ENCODE measurements at regions not wholly inside any gene's neighbourhood (a gene's known extent, or its start where the extent isn't known, plus 50 kb on each side); places are given as distances from the start of the nearest gene placed in this dataset.

DNA sequence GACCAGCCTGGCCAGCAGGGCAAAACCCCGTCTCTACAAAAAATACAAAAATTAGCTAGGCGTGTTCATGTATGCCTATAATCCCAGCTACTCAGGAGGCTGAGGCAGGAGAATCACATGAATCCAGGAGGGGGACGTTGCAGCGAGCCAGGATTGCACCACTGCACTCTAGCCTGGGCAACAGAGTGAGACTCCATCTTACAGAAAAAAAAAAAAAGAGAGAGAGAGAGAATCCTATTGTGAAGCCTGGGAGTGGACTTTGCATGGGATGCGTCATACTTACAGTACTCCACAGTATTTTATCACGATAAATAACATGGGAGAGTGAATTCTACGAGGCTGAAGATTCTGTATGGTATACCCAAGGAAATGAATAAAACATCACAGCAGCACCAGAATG, 139.6 kb downstream of the AASDH start:
- no peak for TF ChIP-seq POLR2AphosphoS5 (IDR thresholded peaks at IDR 0.05; ENCODE audit: low read depth, low read length)
- TF ChIP-seq TCF12 (IDR thresholded peaks at IDR 0.05), result no peak
- TF ChIP-seq TEAD4 (IDR thresholded peaks at IDR 0.05; ENCODE audit: borderline replicate concordance, insufficient read depth), result no peak
- TF ChIP-seq, protein P1, sequence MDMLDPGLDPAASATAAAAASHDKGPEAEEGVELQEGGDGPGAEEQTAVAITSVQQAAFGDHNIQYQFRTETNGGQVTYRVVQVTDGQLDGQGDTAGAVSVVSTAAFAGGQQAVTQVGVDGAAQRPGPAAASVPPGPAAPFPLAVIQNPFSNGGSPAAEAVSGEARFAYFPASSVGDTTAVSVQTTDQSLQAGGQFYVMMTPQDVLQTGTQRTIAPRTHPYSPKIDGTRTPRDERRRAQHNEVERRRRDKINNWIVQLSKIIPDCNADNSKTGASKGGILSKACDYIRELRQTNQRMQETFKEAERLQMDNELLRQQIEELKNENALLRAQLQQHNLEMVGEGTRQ (IDR thresholded peaks at IDR 0.05; ENCODE audit: borderline replicate concordance, low read depth, low read length), result no peak
- no peak for TF ChIP-seq EP300 (IDR thresholded peaks at IDR 0.05; ENCODE audit: borderline replicate concordance in 1 of 2, low read depth in 1 of 2, low read length in 1 of 2)
- TF ChIP-seq CTCF (IDR thresholded peaks at IDR 0.05), result no peak
- TF ChIP-seq RFX5 (IDR thresholded peaks at IDR 0.05; ENCODE audit: low read length), result no peak
- TF ChIP-seq EZH2phosphoT487 (IDR thresholded peaks at IDR 0.05; ENCODE audit: borderline replicate concordance, low read depth), result no peak
- no peak for TF ChIP-seq CHD2 (IDR thresholded peaks at IDR 0.05; ENCODE audit: low read length, partially characterized antibody)
- TF ChIP-seq RAD21 (IDR thresholded peaks at IDR 0.05; ENCODE audit: low read length), result no peak
- TF ChIP-seq YY1 (IDR thresholded peaks at IDR 0.05; ENCODE audit: low read depth), result no peak
